ENCODE measurements at regions not wholly inside any gene's neighbourhood (a gene's known extent, or its start where the extent isn't known, plus 50 kb on each side); places are given as distances from the start of the nearest gene placed in this dataset.

DNA sequence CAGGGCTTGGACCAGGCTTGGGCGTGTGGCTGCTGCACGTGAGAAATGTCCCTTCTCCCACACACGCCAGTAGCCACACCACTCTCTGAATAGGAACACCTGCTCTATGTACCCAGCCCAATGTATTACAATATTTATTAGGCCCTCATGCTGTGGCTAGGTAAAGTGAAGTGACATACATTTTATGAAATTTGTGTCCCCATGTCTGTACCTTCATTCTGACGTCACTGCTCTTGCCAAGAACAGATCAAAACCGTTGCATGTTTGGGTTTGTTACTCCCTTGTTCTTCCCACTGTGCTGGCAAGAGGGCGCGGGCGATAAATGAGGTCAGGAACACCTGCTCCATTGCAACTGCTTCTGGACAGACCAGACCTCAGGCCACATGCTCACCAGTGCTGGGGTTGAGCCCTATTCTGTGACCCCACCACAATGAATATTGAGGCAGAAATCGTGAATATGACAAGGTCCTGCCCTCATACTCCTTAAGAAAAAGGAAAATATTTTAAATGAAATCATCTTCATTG, 436.4 kb upstream of the SALL3 start:
- no peak for TF ChIP-seq CTCF (IDR thresholded peaks at IDR 0.05; ENCODE audit: low read depth, low read length)
- DNase-seq (ENCODE audit: low read depth, low spot score): no peak
- no peak overlapping the region for H3K4me3 ChIP-seq (ENCODE audit: low read depth, low read length)
- in situ Hi-C loops (cut with HindIII; ENCODE audit: low sequenced_read_pairs): no loop called here

GRCh38 chr18:78546281-78546680, 433.3 kb upstream of the SALL3 start:
- no peak for TF ChIP-seq CTCF (IDR thresholded peaks at IDR 0.05; ENCODE audit: low read depth, low read length)
- DNase-seq (ENCODE audit: low read depth, low spot score): no peak
- in situ Hi-C loops (cut with HindIII; ENCODE audit: low sequenced_read_pairs): no loop called here
- no peak overlapping the region for H3K4me3 ChIP-seq (ENCODE audit: low read depth, low read length)

DNA sequence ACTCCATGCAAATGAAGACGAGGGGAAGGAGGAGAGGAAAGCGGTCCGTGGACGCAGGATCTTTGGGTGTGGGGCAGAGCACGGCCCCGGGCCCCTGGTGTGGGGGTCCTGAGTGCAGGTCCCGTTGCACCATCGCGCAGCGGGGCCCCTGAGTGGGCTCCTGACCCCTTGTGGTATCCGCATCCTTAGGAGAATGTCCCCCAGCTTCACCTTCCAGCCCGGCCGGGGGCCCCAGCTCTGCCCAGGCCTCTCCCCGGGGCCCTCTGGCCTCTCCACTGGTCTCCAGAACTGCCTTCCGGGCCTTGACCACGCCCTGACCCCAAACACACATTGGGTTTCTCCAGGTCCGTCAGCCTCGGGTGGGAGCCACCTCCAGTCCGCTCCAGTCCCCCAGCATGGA, 431.8 kb upstream of the SALL3 start:
- no peak for DNase-seq (ENCODE audit: low read depth, low spot score)
- no peak overlapping the region for H3K4me3 ChIP-seq (ENCODE audit: low read depth, low read length)
- in situ Hi-C loops (cut with HindIII; ENCODE audit: low sequenced_read_pairs): no loop called here
- no peak for TF ChIP-seq CTCF (IDR thresholded peaks at IDR 0.05; ENCODE audit: low read depth, low read length)

GRCh38 chr18:78548261-78549058, 431.2 kb upstream of the SALL3 start:
- no peak for TF ChIP-seq CTCF (IDR thresholded peaks at IDR 0.05; ENCODE audit: low read depth, low read length)
- in situ Hi-C loops (cut with HindIII; ENCODE audit: low sequenced_read_pairs): no loop called here
- no peak for DNase-seq (ENCODE audit: low read depth, low spot score)
- no peak overlapping the region for H3K4me3 ChIP-seq (ENCODE audit: low read depth, low read length)

- no peak for TF ChIP-seq CTCF (IDR thresholded peaks at IDR 0.05; ENCODE audit: low read depth, low read length)
- in situ Hi-C loops (cut with HindIII; ENCODE audit: low sequenced_read_pairs): no loop called here
- DNase-seq (ENCODE audit: low read depth, low spot score): no peak
- H3K4me3 ChIP-seq (ENCODE audit: low read depth, low read length): no peak overlapping the region
Observed at GRCh38 chr18:78549971-78550370, 429.6 kb upstream of the SALL3 start.

- no peak for TF ChIP-seq CTCF (IDR thresholded peaks at IDR 0.05; ENCODE audit: low read depth, low read length)
- DNase-seq (ENCODE audit: low read depth, low spot score): no peak
- in situ Hi-C loops (cut with HindIII; ENCODE audit: low sequenced_read_pairs): no loop called here
Observed at GRCh38 chr18:78554944-78555608, 424.5 kb upstream of the SALL3 start.

More at GRCh38 chr18:78554944-78555608, 424.5 kb upstream of the SALL3 start:
- H3K4me3 ChIP-seq (ENCODE audit: low read depth, low read length): no peak overlapping the region

All from astrocyte of the spinal cord (primary cell).